Left hindlimb (tissue), 1 donor: ENCODE measurements at regions not wholly inside any gene's neighbourhood (a gene's known extent, or its start where the extent isn't known, plus 50 kb on each side); places are given as distances from the start of the nearest gene placed in this dataset.

Experiments
- DNase-seq: peaks from one replicate; pipeline ENCODE4 v3.0.0-alpha.2; 2018

GRCh38 chr15:47610736-47611135 lies 106.6 kb upstream of the SEMA6D start:
- DNase-seq: no peak

DNA sequence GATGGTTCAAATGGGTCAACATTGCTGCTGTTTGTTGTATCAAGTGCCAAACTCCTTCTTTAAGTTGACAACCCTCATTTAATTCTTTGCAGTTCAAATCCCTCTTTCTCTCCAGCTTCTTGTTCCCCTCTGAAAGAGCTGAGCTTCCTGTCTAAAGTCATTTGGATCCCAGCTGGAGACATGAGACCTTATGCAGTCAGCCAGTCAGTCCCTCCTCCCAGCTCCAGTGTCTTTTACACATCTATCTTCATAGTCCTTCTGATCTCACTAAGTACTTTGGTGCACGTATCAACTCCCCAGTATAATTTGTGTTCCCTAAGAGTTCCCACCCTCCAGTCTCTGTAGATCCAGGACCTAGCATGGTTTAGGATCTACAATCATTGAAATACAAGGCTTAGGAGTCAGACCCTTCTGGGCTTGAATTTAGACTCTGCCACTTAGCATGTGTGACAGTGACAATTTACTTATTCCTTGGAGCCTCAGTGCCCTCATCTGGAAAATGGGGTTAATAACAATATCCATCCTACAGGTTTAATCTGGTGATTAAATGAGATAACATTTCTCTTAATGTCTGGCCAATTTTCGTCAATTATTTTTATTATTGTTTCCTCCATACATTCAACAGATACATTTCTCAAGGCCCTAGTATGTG lies 102.8 kb upstream of the SEMA6D start:
- DNase-seq: no peak

- no peak for DNase-seq
Observed at GRCh38 chr15:47616876-47617275, 100.4 kb upstream of the SEMA6D start.

- no peak for DNase-seq
Observed at GRCh38 chr15:47618241-47618640, 99.1 kb upstream of the SEMA6D start.

GRCh38 chr15:47620960-47621681 lies 96.2 kb upstream of the SEMA6D start:
- no peak for DNase-seq

DNA sequence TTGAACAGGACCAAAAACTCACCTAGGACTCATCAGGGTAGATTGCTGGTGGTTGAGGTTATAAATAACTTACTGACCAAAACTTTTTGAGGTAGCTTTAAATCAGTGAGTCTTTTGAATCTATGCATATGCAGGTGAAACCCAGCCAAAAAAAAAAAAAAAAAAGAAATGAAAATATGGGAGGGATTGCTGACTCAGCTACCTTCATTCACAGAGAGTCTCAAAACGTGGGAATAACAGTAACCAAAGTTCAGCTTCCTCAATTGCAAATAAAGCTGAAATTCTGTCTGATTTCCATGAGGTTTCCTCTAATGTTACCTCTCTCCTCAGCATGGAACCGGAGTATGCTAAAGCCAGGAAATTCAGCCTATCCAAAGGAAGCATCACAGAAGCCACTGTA lies 95.2 kb upstream of the SEMA6D start:
- no peak for DNase-seq

DNA sequence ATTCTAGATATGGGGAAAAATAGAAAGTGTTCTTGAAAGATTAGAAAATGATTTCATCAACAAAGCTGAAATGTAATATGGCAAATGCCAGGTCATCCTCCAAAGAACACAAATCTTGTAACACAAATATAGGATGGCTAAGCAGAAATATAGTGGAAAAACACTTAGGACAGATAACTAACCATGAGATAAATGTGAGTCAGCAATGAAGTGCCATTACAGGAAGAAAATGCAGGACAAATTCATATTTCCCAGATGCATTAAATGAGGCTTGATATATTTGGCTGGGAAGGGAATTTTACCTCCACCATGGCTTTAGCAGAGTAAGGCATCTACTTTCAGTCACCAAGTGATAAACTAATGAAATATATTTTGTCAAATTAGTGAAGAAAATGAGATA lies 92.8 kb upstream of the SEMA6D start:
- no peak for DNase-seq

DNA sequence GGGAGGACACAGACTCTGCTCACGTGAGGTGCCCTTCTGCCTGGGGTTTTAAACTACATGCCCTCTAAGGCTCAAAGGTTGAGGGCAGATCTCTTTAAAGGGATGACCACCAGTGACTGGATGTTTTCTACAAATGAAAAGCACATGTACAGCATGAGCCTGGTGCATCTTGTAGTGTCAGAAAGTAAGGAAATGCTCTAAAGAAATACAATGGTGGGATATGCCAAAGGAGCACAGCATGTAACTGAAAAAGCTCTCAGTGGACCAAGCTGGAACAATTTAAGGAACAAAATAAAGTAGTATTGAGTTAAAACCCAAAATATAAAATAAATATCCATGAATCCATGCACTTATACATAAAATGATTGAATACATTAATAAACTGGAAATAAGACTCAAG lies 78.3 kb upstream of the SEMA6D start:
- no peak for DNase-seq

DNA sequence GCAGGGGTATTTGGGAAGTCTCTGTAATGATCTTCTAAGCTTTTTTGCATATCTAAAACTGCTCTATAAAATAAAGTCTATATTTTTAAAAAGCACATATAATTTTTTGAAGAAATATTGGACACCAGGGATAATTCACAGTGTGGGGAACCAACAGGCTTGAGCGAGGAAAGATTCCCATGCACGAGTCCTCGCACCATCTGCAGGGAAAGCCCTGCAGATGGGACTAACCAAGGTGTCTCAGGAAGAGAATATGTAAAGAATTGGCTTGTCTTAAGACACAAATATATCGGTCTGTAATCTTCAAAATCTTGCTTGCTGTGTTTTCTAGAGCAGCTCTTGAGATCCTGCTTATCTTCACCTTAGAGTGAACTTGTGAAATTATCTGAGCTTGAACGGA lies 77.2 kb upstream of the SEMA6D start:
- DNase-seq: no peak

- DNase-seq: no peak
Observed at GRCh38 chr15:47640901-47641300, 76.4 kb upstream of the SEMA6D start.

- DNase-seq: no peak
Observed at GRCh38 chr15:47644722-47645121, 72.6 kb upstream of the SEMA6D start.

- DNase-seq: no peak
Observed at GRCh38 chr15:47650564-47650963, 66.7 kb upstream of the SEMA6D start.

- DNase-seq: no peak
Observed at GRCh38 chr15:47652328-47652727, 65.0 kb upstream of the SEMA6D start.

- DNase-seq: no peak
Observed at GRCh38 chr15:47652844-47653243, 64.5 kb upstream of the SEMA6D start.

DNA sequence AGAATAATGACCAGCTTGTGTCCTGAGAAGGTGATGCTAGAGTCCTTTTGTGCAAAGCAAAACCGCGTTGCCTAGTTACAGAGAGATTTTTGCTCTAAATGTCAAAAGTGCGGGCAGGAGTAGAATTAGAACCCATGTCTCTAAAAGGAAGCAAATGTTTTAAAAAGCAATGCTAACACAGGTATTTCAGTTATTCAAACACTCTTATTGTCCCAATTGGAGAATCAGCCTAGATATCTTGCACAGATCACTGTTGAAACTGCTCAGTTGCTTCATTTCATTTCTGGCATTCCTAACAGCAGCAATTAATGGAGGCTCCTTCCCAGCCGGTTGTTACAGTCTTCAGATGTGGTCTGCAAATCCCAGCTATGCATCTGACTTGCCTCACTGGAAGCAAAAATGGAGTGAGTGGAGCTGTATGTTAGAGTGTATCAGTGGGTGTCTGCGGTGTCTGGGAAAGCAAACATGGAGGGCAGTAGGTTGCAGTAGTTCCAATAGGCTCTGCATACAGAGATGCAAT lies 55.6 kb upstream of the SEMA6D start:
- no peak for DNase-seq

DNA sequence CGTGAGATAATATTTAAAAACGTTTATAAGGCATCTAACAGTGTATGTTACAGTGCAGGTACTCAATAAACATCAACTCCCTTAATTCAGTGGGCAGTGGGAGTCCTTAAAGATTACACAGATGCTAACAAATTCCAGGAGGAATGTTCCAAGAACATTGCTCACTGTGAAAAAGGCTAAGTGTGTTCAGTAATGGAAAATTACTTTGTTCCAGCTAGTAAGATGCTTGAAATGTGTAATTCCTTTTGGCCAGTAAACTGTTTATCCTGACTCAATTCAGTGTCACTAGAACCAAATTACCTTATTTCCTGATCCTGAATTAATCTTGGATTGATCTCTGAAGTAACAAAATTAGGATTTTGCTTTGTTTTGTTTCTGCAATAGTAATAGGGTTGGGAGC lies 54.2 kb upstream of the SEMA6D start:
- DNase-seq: no peak
